Thoracic aorta (tissue), 2 donors: ENCODE measurements at regions not wholly inside any gene's neighbourhood (a gene's known extent, or its start where the extent isn't known, plus 50 kb on each side); places are given as distances from the start of the nearest gene placed in this dataset.
A peak's percentile ranks its signal among the peaks of the same experiment; 100 is the strongest.
"Not testable (repeated sequence)": the region's sequence is repeated elsewhere in the genome, so short reads cannot be mapped to it uniquely, and the experiment has no call there.

Experiments
- ATAC-seq: fragments of 150-250 bp; one replicate; pipeline ENCODE4 v1.8.0; 2017; ENCODE audit warnings: low read depth; ENCODE audit not compliant: insufficient number of reproducible peaks, low FRiP score
- DNase-seq: peaks from one replicate; pipeline ENCODE4 v3.0.0-alpha.2; 2020; ENCODE audit warnings: low spot score
- H3K27ac ChIP-seq, 2 donors: fragments of 200-600 bp; sonication (generic); 1 replicate in 1 of 2; 2 replicates in 1 of 2; pipeline ENCODE4 v1.5.1; 2016; ENCODE audit warnings: mild to moderate bottlenecking in 2 of 2, moderate library complexity in 2 of 2
- H3K27me3 ChIP-seq: fragments of 200-600 bp; sonication (generic); replicated peaks from 2 replicates; pipeline ENCODE4 v1.6.0; 2016; ENCODE audit warnings: mild to moderate bottlenecking; ENCODE audit not compliant: insufficient read depth
- H3K36me3 ChIP-seq: fragments of 200-600 bp; sonication (generic); one replicate; pipeline ENCODE4 v1.5.1; 2016
- H3K4me1 ChIP-seq, 2 donors: fragments of 200-600 bp; sonication (generic); 1 replicate in 1 of 2; 2 replicates in 1 of 2; pipeline versions ENCODE4 v1.5.1 to v1.6.0; 2016; ENCODE audit warnings: low read depth in 2 of 2, mild to moderate bottlenecking in 1 of 2; ENCODE audit not compliant: control insufficient read depth in 1 of 2
- H3K4me3 ChIP-seq: fragments of 200-600 bp; sonication (generic); 2 replicates; pipeline ENCODE4 v1.5.1; 2016; ENCODE audit warnings: mild to moderate bottlenecking
- H3K9me3 ChIP-seq: fragments of 200-600 bp; sonication (generic); 2 replicates; pipeline ENCODE4 v1.5.1; 2016
- CTCF ChIP-seq: fragments of 200-600 bp; sonication (generic); IDR thresholded peaks from one replicate; pipeline ENCODE4 v1.5.1; 2019; ENCODE audit warnings: antibody characterized with exemption

GRCh38 chr2:54052825-54053718 lies 62.3 kb upstream of the ACYP2 start:
- ATAC-seq (no peak), DNase-seq (no peak)
- TF ChIP-seq CTCF: no peak
- H3K36me3 ChIP-seq: no peaks in the 10 kb centered on the region
- peak overlapping the region; percentile 35 to 57 for H3K27ac ChIP-seq
- no peaks in the 10 kb centered on the region for H3K9me3 ChIP-seq
- no peaks in the 10 kb centered on the region for H3K27me3 ChIP-seq
- peaks cover 8 to 34% of the 10 kb centered on the region in 2 donors for H3K4me1 ChIP-seq
- no peak overlapping the region for H3K4me3 ChIP-seq

GRCh38 chr2:54050445-54050844 lies 65.0 kb upstream of the ACYP2 start:
- ATAC-seq: no peak
- Histone ChIP-seq H3K27ac (no peak overlapping the region), H3K27me3 (no peaks in the 10 kb centered on the region)

GRCh38 chr2:54049365-54049764 lies 66.0 kb upstream of the ACYP2 start:
- peak overlapping the region in 1 of 2 donors; percentile 16 for H3K27ac ChIP-seq
- no peaks in the 10 kb centered on the region for H3K9me3 ChIP-seq
- no peaks in the 10 kb centered on the region for H3K27me3 ChIP-seq
- no peak for TF ChIP-seq CTCF
- peaks cover 0 to 28% of the 10 kb centered on the region in 2 donors for H3K4me1 ChIP-seq
- no peak for DNase-seq
- no peaks in the 10 kb centered on the region for H3K36me3 ChIP-seq
- no peak for ATAC-seq
- H3K4me3 ChIP-seq: no peak overlapping the region

More at GRCh38 chr2:54050445-54050844, 65.0 kb upstream of the ACYP2 start:
- no peak overlapping the region for H3K4me3 ChIP-seq
- peaks cover 8 to 34% of the 10 kb centered on the region in 2 donors for H3K4me1 ChIP-seq
- no peaks in the 10 kb centered on the region for H3K36me3 ChIP-seq
- no peak for TF ChIP-seq CTCF
- no peaks in the 10 kb centered on the region for H3K9me3 ChIP-seq
- DNase-seq: no peak

- not testable (repeated sequence) for H3K9me3 ChIP-seq, ATAC-seq, DNase-seq, H3K27ac ChIP-seq, H3K36me3 ChIP-seq, H3K27me3 ChIP-seq, H3K4me3 ChIP-seq
- H3K4me1 ChIP-seq: peaks cover under 1 to 28% of the 10 kb centered on the region in 2 donors
Observed at GRCh38 chr2:54048896-54049295, 66.5 kb upstream of the ACYP2 start.

- no peak for ATAC-seq
- H3K27ac ChIP-seq: no peak overlapping the region
- no peak for TF ChIP-seq CTCF
- peaks cover 5 to 28% of the 10 kb centered on the region in 2 donors for H3K4me1 ChIP-seq
- H3K27me3 ChIP-seq: no peaks in the 10 kb centered on the region
- no peak for DNase-seq
- no peak overlapping the region for H3K4me3 ChIP-seq
- no peaks in the 10 kb centered on the region for H3K9me3 ChIP-seq
- no peaks in the 10 kb centered on the region for H3K36me3 ChIP-seq
Observed at GRCh38 chr2:54048117-54048785, 67.2 kb upstream of the ACYP2 start.
